ENCODE measurements at regions not wholly inside any gene's neighbourhood (a gene's known extent, or its start where the extent isn't known, plus 50 kb on each side); places are given as distances from the start of the nearest gene placed in this dataset.

DNA sequence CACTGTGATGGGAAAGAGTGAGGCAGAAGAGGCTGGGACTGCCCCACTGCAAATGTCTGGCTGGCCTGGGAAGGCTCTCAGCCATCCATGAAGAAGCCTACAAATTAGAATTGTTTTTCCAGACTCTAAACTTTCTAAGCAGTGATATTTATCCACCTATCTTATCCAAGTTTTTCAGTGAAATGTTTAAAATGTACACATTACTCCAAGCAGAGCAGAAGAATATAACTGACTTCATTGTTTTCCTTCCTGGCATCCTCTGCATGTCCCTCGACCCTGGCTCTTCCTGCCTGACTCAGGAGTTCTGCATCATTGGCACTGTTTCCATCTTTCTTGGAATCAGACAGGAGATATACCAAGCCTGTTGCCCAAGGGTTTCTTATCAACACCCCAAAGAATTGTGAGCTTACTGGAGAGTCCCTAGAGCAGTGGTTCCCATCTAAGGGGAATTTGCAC, 401.5 kb upstream of the PROK2 start:
- no peak for DNase-seq

DNA sequence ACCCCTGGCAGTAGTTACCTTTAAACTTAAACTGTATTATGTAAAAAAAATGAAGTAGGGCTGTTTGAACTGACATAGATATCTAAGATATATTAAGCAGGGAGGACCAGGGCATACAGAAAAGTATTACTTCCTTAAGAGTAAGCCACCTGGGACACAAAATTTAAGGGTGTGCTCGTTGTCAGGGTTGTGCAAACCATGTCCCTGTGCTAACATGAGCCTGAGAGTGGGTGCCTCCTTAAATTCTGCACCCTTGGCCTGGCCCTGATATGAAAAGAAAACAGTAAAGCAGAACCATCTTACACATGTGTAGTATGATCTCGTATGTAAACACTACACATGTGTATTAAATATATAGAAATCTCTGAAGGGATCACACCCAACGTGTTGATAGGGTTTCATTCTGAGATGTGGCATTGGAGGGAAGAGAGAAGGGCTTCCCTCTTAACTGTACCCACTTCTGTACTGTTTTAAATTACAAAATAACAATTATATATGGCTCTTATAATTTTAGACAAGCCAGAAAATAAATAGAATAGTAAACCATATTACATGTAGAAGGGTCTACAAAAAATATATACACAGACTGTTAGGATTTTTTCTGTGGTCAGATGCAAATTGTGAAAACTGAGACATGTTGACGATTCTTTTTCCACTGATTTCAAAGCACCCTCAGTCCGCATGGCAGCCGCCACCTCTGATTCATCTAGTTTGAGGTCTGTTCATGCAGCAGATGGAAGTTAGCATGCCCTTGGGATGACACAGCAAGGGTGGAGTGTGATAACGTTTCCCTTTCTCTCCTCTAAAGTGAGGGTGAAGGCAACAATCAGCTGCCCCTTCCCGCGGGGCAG, 400.8 kb upstream of the PROK2 start:
- peak; percentile 19 to 31 for DNase-seq

DNA sequence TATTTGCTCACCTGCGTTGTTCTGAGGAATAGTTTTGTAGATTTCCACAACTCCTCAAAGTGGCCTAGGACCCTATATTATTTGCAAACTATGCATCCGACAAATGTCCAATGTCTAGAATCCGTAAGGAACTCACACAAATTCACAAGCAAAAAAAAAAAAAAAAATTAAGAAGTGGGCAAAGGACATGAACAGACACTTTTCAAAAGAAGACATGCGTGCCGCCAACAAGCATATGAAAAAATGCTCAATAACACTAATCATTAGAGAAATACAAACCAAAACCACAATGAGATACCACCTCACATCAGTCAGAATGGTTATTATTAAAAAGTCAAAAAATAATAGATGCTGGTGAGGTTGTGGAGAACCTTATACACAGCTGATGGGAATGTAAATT, 398.5 kb upstream of the PROK2 start:
- DNase-seq = no peak

DNA sequence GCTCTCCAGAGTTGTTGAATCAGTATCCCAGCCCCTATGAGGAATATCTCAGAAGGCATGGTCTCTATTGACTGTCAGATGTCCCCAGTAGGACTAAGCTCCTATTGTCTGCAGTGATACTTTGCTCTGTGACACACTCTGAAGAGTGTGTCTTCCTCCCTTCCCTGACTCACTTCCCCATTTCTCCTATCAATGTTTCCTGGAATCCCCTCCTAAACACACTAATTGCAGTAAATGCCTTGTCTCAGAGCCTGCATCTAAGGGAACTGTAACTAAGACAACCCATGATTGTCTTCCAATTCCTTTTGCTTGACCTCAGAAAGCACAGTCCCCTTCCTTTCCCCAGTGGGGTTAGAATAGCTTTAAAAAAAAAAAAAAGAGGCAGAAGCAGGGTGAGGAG, 397.3 kb upstream of the PROK2 start:
- DNase-seq = no peak

DNA sequence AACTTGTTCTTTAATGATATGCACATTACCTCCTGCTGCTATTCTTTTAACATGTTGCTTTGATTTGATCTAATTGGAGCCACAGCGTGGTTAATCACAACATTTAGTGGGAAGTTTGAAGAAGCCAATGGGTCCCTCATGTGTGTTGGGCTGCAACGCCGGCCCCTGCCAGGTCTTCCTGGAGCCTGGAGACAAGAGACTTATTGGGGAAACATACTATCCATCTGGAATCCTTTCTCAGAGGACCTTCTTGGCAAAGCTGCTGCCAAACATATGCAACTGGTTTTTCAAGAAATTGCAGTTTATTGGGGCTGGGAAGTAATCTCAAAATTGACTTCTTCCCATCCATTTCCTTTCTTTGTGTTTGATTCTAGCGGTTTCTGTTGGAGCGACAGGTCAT, 396.3 kb upstream of the PROK2 start:
- DNase-seq = no peak

DNA sequence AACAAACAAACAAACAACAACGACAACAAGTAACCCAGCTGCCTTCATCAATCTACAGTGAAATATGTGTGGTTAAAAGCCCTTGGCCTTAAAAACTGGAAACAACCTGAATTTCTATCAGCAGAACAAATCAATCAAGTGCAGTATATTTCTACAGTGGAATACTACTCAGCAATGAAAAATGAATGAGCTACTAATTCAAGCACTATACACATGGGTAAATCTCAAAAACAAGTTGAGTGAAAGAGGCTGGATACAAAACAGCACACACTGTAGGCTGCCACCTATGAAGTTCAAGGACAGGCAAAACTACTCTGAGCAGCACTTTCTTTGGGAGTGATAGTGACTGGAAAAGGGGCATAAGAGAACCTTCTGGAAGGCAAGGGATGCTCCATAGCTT, 395.5 kb upstream of the PROK2 start:
- no peak for DNase-seq

DNA sequence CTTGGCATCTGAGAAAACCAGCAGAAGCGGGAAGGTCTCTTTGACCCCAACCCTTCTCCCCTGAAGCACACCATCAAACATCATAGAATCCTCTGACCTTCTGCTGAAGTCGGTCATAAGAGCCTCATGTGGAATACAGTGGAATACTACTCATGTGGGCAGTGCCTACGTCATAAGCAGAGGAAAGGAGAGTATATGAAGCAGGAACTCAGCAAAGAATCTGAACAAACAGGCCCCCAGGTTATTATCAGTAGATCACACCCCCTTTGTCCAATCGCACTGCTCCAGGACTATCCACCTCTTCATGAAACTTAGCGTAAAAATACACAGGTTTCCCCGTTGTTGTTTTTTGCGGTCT, 394.1 kb upstream of the PROK2 start:
- no peak for DNase-seq

DNA sequence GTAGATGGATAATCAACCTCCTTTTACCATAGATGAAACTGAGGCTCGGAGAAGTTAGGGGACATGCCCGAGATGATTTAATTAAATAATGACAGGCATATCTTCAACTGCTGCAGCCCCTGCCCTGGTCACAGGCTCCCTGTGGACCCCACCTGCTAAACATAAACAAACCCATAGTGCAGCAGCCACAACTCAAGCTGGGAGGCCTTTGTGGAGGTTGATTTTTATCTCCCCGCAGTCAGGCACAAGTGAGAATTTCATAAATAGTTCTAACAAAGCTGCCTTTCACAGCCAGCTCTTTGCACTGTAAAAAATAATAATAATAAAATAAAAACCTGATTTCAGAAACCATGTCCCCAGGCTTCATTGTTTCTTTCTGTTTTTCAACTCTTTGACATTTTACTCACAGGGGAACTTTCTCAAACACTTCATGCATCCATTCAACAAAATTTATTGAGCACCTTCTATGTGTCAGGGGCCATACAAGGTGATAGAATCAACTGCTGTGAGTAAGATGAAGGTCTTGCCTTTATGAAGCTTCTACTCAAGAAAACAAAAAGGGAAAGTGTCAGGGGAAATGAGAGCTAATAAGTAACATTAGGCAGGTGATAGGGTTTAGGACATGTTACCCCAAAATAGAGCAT, 393.6 kb upstream of the PROK2 start:
- DNase-seq = no peak

DNA sequence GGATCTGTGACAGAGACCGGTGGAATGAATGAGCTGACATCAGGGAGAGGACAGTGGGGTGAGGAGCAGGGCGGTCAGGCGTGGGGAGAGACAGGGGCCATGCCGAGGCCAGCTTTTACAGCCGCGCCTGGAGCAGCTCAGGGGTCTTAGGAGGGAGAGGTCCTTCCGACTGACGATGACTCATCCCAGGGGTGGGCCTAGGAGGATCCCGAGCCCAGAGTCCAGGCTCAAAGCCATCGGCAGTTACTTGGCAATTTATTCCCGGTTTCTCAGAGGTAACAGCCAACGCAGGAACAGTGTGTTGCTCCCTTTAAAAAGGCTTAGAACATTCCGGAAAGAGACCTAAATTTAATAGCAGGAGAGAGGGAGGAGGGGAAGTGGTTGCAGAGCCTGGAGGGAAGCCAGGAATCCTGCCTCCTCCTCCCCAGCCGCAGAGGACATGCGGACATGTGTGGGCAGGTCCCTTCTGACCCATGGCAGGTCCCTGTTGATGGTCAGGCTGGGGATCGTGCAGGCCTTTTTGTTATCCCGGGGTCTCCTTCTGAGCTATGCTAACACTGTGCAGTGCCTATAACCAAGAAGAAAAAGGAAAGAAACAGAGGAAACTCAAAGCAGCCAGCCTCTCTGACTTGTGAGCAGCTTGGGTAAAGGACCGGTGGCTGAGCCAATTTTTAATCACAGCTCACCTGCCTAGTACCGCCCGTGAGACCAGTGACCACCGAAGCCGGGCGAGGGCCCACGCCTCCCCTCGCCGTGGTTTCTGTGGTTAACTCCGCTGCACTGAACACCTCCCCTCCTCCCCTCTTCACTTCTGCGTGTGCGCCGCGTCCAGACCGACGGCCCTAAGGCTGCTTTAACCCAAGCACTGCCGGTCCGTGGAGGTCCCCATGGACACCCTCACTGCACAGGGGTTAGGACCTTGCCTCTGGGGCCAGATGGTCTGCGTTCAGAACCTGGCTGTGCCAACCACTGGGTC, 392.4 kb upstream of the PROK2 start:
- DNase-seq = no peak

DNA sequence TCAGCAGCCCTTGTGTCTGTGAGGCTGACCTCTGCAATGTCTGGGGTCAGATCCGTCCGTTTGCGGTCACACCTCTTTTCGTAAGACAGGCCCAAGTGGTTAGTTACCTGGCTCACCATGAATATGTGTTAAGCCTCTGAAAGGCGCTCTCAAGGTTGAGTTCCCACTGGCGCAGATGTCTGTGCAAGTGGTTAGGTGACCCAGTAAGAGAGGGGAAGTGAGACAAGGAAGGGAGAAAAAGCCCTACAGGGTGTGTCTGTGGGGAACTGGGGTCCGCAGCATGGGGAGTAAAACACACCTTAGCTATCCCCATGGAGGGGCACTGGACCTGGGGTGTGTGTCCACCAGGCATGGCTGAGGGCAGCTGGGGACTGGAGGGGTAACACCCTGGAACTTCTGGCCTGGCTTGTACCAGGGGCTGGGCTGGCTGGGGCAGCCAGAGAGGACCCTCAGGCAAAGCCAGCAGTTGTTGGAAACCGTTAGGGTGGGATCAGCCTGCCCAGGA, 391.6 kb upstream of the PROK2 start:
- no peak for DNase-seq

DNA sequence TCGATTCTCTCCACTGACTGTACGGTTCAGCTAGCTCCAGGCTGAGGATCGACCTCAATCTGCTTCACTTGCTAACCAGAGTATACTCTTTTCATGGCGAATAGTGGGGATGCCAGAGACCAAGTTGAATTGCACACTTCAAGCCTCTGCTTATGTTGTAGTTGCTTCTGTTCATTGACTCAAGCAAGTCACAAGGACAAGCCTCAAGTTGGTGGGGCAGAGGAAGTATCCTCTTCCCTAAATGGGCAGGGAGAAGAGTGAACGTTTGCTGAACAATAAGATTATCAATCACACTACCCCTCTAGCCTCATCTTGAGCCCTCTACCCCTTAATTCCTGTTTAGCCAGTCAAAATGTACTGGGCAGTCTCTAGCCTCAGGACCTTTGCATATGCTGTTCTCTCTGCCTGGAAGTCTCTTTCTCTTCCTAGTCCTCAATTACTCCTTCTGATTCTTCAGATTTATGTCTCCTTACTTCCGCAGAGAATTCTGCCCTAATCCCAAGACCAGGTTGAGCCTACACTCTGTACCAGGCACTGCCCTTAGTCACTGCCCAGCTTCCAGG, 390.4 kb upstream of the PROK2 start:
- no peak for DNase-seq

DNA sequence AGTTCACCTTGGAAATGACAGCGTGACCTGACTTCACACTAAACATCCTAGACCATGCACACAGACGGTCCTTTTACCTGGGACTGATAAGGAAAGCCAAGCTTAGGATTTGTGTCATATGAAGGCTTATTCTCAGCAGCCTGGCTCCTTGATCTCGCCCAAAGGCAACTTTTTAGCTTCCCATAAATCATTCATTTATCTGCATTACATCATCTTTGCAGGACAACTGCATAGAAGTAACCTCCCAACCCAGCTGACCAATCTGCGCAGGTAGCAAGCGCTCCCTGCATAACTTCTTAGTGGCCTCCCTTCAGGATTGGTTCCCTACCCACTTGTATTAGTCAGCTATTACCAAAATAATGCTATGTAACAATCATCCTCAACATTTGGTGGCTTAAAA, 389.9 kb upstream of the PROK2 start:
- no peak for DNase-seq

DNA sequence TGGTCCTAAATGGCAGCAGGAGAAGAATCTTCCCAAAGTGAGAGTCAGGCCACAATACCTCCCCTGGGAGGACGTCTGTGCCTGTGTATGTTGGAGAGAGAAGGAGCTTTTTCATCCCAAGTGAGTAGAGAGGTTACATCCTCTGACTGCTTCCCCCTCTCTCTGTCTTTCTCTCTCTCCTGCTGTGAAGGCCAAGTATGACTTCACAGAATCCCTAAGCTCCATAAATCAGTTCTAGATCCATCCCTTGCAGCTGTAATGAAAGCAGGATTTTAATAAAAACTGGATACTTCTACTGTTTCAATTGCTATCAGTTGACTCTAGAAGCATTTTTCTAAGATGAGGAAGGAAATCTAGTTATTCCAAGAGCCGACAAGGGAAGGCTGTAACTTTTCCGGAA, 389.1 kb upstream of the PROK2 start:
- DNase-seq = no peak

DNA sequence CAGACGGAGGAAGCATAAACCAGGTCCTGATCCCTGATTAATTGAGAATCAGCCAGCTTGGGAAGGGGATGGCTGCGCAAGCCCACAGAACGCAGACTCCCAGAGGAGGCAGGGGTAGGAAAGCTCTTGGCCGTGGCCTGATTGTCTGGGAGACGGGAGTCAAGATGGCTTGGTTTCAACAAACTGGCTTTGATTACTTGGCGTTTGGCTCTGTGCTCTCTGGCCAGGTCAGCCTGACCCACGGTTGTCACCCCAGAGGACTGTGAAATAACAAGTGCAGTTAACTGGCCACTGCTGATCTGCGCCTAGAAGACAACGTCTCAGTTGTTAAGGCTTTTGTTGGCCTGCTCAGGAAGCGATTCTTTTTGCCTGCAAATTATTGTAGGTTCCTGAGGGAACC, 387.0 kb upstream of the PROK2 start:
- no peak for DNase-seq

DNA sequence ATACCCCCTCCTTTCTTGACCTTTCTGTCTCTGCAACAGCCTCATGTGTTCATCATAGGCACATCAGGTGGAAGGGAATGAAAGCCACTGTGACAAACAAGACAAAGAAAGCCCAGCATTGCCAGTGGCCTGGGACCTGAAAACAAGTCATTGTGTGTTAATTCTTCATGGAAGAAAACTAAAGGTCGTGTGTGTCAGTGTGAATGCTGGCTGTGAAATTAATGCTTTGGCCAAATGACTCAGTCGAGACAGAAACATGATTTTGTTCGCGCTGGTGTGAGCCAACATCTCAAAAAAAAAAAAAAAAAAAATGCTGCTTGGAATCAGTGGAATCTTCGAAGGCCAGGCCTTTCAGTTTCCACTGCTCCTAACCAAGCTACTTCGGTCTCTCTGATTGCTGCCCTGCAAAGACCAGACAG, 386.5 kb upstream of the PROK2 start:
- no peak for DNase-seq

DNA sequence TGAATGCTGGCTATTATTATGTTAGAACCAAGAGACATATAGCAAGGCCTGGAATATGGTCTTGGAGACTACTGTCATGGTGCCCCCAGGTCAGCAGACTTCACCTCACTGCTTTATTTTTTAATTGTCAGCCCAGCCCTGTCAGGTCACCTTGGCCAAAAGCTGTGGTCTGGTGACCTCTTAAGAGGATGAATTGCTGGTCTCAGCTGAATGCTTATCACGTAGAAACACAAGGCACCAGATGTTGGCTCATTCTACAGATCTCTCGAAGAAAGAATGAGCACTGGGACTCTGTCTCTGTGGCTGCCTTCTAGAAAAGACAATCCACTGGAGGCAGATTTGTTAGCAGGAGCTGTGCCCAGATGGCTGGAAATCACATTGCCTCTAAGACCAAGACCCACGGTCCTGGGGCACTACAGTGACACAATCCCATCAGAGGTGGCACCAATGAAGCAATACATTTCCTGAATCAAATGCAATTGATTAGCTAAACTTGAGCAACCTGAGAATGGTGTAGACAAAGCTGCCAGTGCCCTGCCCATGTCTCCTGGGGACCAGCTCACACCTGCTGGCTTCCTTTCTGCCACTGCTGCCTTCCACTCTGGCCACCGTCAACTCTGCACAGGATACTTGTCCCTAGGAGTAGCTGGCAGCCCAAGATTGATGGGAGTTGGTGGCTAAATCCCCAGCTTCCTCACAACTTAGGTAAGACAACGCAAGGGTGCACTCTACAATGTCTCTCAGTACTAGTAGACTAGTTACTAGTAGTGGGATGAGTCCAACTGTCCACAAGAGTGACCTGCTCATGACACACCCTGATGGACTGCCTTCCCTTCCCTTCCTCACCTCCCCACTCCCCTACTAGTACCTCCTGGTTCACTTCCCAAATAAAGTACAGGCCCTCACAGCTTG, 384.9 kb upstream of the PROK2 start:
- no peak for DNase-seq

DNA sequence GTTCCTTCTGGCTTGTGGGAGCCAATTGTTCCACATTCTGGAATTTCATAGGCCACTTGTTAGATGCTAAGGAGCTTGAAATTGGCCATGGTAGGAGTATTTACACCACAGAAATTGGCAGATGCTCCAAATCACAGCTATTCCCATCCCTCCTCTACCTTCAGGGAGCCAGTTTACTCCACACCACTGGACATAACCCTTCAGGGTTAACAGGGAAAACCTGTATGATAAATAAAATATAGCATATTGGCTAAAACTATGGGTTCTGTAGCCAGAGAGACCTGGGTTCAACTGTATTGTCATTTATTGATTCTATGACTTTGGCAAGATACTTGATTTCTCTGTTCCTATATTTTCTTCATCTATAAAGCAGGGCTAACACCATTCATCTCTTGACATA, 384.2 kb upstream of the PROK2 start:
- no peak for DNase-seq

DNA sequence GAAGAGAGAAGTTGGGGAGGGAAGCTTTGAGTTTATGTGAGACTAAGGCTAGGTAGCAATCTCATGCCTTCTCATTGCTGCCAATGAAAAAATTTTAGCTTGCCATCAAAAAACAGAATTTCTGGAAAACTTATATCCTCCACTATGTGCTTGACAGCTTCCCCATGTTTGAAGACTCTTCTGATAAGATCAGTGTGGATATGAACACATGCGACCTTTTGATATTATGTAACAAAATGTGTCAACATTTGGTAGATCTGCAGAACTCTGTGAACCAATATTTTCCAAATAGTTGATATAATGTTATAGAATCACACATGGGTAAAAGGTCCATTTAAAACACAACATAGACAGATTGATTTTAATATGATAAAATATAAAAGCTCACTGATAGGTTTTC, 380.9 kb upstream of the PROK2 start:
- no peak for DNase-seq

DNA sequence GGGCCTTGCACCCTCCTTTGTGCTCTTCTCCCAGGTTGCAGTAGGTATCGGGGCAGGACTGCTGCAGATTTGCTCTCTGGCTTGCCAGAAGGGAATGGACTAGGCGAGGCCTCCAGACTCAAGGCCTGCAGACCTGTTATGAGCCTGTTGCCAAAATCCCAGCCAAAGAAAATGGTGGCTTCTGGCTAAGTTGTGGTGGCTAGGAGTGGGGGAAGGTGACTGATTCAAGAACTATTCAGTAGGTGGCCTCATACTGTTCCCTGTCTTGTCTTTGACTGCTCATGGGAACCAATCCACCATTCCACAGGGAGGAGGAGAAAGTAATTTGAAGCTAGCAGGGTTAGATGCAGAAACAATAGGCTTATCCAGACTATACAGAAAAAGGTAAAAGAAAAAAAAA, 380.4 kb upstream of the PROK2 start:
- no peak for DNase-seq

DNA sequence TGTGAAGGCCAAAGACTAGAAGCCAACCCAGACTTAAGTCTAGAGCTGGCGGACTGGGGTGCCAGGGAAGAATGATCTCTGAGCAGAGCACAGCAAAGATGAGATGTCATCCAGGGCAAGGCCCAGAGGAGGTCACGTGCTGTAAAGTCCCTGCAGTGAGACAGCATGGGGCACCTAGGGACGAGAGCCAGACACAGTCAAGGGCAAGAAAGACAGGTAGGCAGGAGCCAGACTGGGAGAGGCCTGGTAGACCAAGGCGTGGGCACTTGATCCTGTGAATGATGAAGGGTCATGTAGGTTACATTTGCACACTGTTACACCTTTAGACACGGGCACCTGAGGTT, 379.7 kb upstream of the PROK2 start:
- DNase-seq = no peak

DNA sequence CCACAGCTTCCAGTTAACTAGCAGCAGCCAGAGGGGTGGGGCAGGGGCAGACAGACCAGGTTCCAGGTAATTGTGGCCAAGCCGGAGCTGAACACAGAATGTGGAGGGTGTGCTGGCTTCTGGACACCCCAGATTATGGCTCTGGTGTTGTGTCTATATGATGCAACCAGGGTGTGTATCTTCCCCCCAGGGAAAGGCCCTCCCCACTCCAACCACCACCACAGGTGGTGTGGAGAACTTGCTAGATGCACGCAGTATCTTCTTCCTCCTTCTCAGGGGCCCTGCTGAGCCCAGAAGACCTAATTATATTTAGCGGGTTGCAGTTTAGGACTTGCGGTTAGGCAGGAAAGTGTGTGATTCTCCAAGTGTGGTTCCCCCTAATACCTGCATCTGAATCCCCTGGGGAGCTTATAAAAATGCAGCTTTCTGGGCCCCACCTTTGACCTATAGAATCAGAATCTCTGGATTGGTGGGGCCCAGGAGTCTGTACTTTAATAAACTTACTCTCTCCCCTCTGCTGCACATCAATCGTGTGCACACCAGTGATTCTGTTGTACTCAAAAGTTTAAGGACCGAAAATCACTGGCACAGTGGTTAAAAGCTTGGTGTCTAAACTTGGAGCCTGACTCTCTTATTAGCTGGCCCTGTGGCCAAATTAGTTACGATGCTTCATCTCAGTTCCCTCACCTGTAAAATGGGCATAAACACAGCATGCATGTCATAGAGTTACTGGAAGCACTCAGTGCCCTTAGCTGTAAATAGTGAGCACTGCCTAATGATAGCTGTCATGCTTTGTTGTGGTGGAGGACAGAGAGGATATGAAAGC, 379.1 kb upstream of the PROK2 start:
- no peak for DNase-seq
